Activated T-cell treated with anti-CD3 and anti-CD28 coated beads, Interleukin-2, amount 50 U/mL, for 72 hours (primary cell): ENCODE measurements at regions not wholly inside any gene's neighbourhood (a gene's known extent, or its start where the extent isn't known, plus 50 kb on each side); places are given as distances from the start of the nearest gene placed in this dataset.

Source experiments
- ATAC-seq, 2 donors: fragments of 150-1000 bp; cut with Tn5 transposase; replicated peaks in 1 of 2; 2 replicates each; pipeline ENCODE4 v1.10.0; 2021; ENCODE audit warnings: moderate library complexity in 2 of 2, mild to moderate bottlenecking in 1 of 2
- DNase-seq, 2 donors: peaks; one replicate each; pipeline ENCODE4 v3.0.0; 2021 to 2022; ENCODE audit warnings: mixed read lengths in 1 of 2
- H3K27ac Mint-ChIP-seq: one replicate; pipeline ENCODE4 v1.8.0; 2022; ENCODE audit warnings: mild to moderate bottlenecking, moderate library complexity, mixed read lengths
- H3K27me3 Mint-ChIP-seq: one replicate; pipeline ENCODE4 v1.8.0; 2022; ENCODE audit warnings: low read depth, mixed read lengths
- H3K36me3 Mint-ChIP-seq, 2 donors: one replicate each; pipeline ENCODE4 v1.8.0; 2022; ENCODE audit warnings: mixed read lengths in 2 of 2, mild to moderate bottlenecking in 1 of 2; ENCODE audit not compliant: insufficient read depth in 2 of 2
- H3K4me1 Mint-ChIP-seq: one replicate; pipeline ENCODE4 v1.8.0; 2022; ENCODE audit warnings: low read depth, mixed read lengths
- H3K4me3 Mint-ChIP-seq, 2 donors: one replicate each; pipeline ENCODE4 v1.8.0; 2022; ENCODE audit warnings: mild to moderate bottlenecking in 2 of 2, mixed read lengths in 2 of 2, moderate library complexity in 2 of 2
- H3K9me3 Mint-ChIP-seq, 2 donors: one replicate each; pipeline ENCODE4 v1.8.0; 2022; ENCODE audit warnings: mixed read lengths in 2 of 2

- no peak overlapping the region for H3K27ac Mint-ChIP-seq
- peaks cover 4 to 5% of the 10 kb centered on the region in 2 donors for H3K9me3 Mint-ChIP-seq
- DNase-seq (no peak), ATAC-seq (no peak)
- no peaks in the 10 kb centered on the region for H3K4me1 Mint-ChIP-seq
- H3K36me3 Mint-ChIP-seq, result peaks cover 0 to 2% of the 10 kb centered on the region in 2 donors
- peaks cover 7% of the 10 kb centered on the region for H3K27me3 Mint-ChIP-seq
- H3K4me3 Mint-ChIP-seq, result no peak overlapping the region
These were observed 191.6 kb downstream of the TTC32 start for GRCh38 chr2:19710230-19710629.

GRCh38 chr2:19709553-19709952, 192.2 kb downstream of the TTC32 start:
- DNase-seq (no peak), ATAC-seq (no peak)
- no peaks in the 10 kb centered on the region for H3K4me1 Mint-ChIP-seq
- no peak overlapping the region for H3K27ac Mint-ChIP-seq
- no peak overlapping the region for H3K4me3 Mint-ChIP-seq
- peaks cover 0 to 2% of the 10 kb centered on the region in 2 donors for H3K36me3 Mint-ChIP-seq
- peaks cover 4 to 5% of the 10 kb centered on the region in 2 donors for H3K9me3 Mint-ChIP-seq
- peaks cover 8% of the 10 kb centered on the region for H3K27me3 Mint-ChIP-seq

GRCh38 chr2:19708776-19709175, 193.0 kb downstream of the TTC32 start:
- H3K27me3 Mint-ChIP-seq, result peaks cover 8% of the 10 kb centered on the region
- H3K36me3 Mint-ChIP-seq, result peaks cover 0 to 2% of the 10 kb centered on the region in 2 donors
- DNase-seq, result no peak
- H3K27ac Mint-ChIP-seq, result no peak overlapping the region
- no peaks in the 10 kb centered on the region for H3K4me1 Mint-ChIP-seq
- no peak for ATAC-seq
- peaks cover 4 to 5% of the 10 kb centered on the region in 2 donors for H3K9me3 Mint-ChIP-seq
- no peak overlapping the region for H3K4me3 Mint-ChIP-seq

GRCh38 chr2:19706332-19706731, 195.5 kb downstream of the TTC32 start:
- Mint-ChIP-seq H3K9me3 (no peaks in the 10 kb centered on the region), H3K4me3 (no peak overlapping the region), H3K27ac (no peak overlapping the region), H3K27me3 (peaks cover 18% of the 10 kb centered on the region), H3K4me1 (no peaks in the 10 kb centered on the region), H3K36me3 (no peaks in the 10 kb centered on the region)
- DNase-seq (no peak), ATAC-seq (no peak)

- Mint-ChIP-seq H3K4me3 (no peak overlapping the region), H3K9me3 (peaks cover 2 to 4% of the 10 kb centered on the region in 2 donors), H3K36me3 (no peaks in the 10 kb centered on the region), H3K4me1 (no peaks in the 10 kb centered on the region), H3K27ac (no peak overlapping the region), H3K27me3 (peaks cover 25% of the 10 kb centered on the region)
- ATAC-seq (no peak), DNase-seq (no peak)
These were observed 199.5 kb downstream of the TTC32 start for GRCh38 chr2:19702267-19702666.

GRCh38 chr2:19700861-19701585, 200.8 kb downstream of the TTC32 start:
- Mint-ChIP-seq H3K36me3 (no peaks in the 10 kb centered on the region), H3K9me3 (peaks cover 2 to 5% of the 10 kb centered on the region in 2 donors), H3K27ac (no peak overlapping the region), H3K4me3 (no peak overlapping the region), H3K4me1 (no peaks in the 10 kb centered on the region), H3K27me3 (peaks cover 29% of the 10 kb centered on the region)
- ATAC-seq (no peak), DNase-seq (no peak)

GRCh38 chr2:19697131-19697530, 204.7 kb downstream of the TTC32 start:
- no peak overlapping the region for H3K4me3 Mint-ChIP-seq
- no peaks in the 10 kb centered on the region for H3K4me1 Mint-ChIP-seq
- peaks cover 22% of the 10 kb centered on the region for H3K27me3 Mint-ChIP-seq
- DNase-seq (no peak), ATAC-seq (no peak)
- H3K27ac Mint-ChIP-seq, result no peak overlapping the region
- H3K36me3 Mint-ChIP-seq, result no peaks in the 10 kb centered on the region
- H3K9me3 Mint-ChIP-seq, result peaks cover 2 to 7% of the 10 kb centered on the region in 2 donors

GRCh38 chr2:19695706-19696105, 206.1 kb downstream of the TTC32 start:
- peaks cover 20% of the 10 kb centered on the region for H3K27me3 Mint-ChIP-seq
- H3K4me1 Mint-ChIP-seq, result no peaks in the 10 kb centered on the region
- no peaks in the 10 kb centered on the region for H3K36me3 Mint-ChIP-seq
- DNase-seq, result no peak
- ATAC-seq, result no peak
- H3K9me3 Mint-ChIP-seq, result peaks cover 2 to 7% of the 10 kb centered on the region in 2 donors
- no peak overlapping the region for H3K27ac Mint-ChIP-seq
- H3K4me3 Mint-ChIP-seq, result no peak overlapping the region

- Mint-ChIP-seq H3K9me3 (peaks cover 0 to 3% of the 10 kb centered on the region in 2 donors), H3K36me3 (no peaks in the 10 kb centered on the region), H3K27ac (no peak overlapping the region), H3K4me1 (no peaks in the 10 kb centered on the region), H3K4me3 (no peak overlapping the region), H3K27me3 (peaks cover 15% of the 10 kb centered on the region)
- DNase-seq (no peak), ATAC-seq (no peak)
These were observed 209.9 kb downstream of the TTC32 start for GRCh38 chr2:19691892-19692291.

- Mint-ChIP-seq H3K4me1 (no peaks in the 10 kb centered on the region), H3K27me3 (peaks cover 8% of the 10 kb centered on the region), H3K36me3 (no peaks in the 10 kb centered on the region), H3K4me3 (no peak overlapping the region), H3K9me3 (peaks cover 0 to 2% of the 10 kb centered on the region in 2 donors), H3K27ac (no peak overlapping the region)
- no peak for DNase-seq
- no peak for ATAC-seq
These were observed 211.4 kb downstream of the TTC32 start for GRCh38 chr2:19690429-19690828.

- peaks cover 10% of the 10 kb centered on the region for H3K27me3 Mint-ChIP-seq
- H3K4me1 Mint-ChIP-seq, result no peaks in the 10 kb centered on the region
- no peaks in the 10 kb centered on the region for H3K9me3 Mint-ChIP-seq
- no peak overlapping the region for H3K4me3 Mint-ChIP-seq
- no peaks in the 10 kb centered on the region for H3K36me3 Mint-ChIP-seq
- ATAC-seq (no peak), DNase-seq (no peak)
- no peak overlapping the region for H3K27ac Mint-ChIP-seq
These were observed 212.1 kb downstream of the TTC32 start for GRCh38 chr2:19689646-19690168.

- no peak for DNase-seq
- Mint-ChIP-seq H3K27me3 (peaks cover 14% of the 10 kb centered on the region), H3K27ac (no peak overlapping the region), H3K36me3 (no peaks in the 10 kb centered on the region), H3K4me1 (no peaks in the 10 kb centered on the region), H3K4me3 (no peak overlapping the region), H3K9me3 (no peaks in the 10 kb centered on the region)
- no peak for ATAC-seq
These were observed 213.7 kb downstream of the TTC32 start for GRCh38 chr2:19688059-19688458.

GRCh38 chr2:19687017-19687659, 214.6 kb downstream of the TTC32 start:
- no peaks in the 10 kb centered on the region for H3K4me1 Mint-ChIP-seq
- no peak for DNase-seq
- no peak for ATAC-seq

More at GRCh38 chr2:19687017-19687659, 214.6 kb downstream of the TTC32 start:
- H3K27ac Mint-ChIP-seq, result no peak overlapping the region
- peaks cover 14% of the 10 kb centered on the region for H3K27me3 Mint-ChIP-seq
- H3K36me3 Mint-ChIP-seq, result no peaks in the 10 kb centered on the region
- H3K9me3 Mint-ChIP-seq, result no peaks in the 10 kb centered on the region
- H3K4me3 Mint-ChIP-seq, result no peak overlapping the region
